Activated CD8-positive, alpha-beta memory T cell treated with anti-CD3 and anti-CD28 coated beads for 36 hours (primary cell): ENCODE measurements at regions not wholly inside any gene's neighbourhood (a gene's known extent, or its start where the extent isn't known, plus 50 kb on each side); places are given as distances from the start of the nearest gene placed in this dataset.
"Not testable (repeated sequence)": the region's sequence is repeated elsewhere in the genome, so short reads cannot be mapped to it uniquely, and the experiment has no call there.

Experiments
- CTCF ChIA-PET: fragments of 350-600 bp; sonication (Branson Sonifier 250); formaldehyde crosslinking; loops from one replicate; lab custom pipeline; 2021; ENCODE audit warnings: antibody characterized with exemption; lab: Charles Lee
- POLR2A ChIA-PET: fragments of 350-600 bp; sonication (Branson Sonifier 250); formaldehyde crosslinking; loops from one replicate; lab custom pipeline; 2021; ENCODE audit warnings: antibody characterized with exemption; lab: Charles Lee

DNA sequence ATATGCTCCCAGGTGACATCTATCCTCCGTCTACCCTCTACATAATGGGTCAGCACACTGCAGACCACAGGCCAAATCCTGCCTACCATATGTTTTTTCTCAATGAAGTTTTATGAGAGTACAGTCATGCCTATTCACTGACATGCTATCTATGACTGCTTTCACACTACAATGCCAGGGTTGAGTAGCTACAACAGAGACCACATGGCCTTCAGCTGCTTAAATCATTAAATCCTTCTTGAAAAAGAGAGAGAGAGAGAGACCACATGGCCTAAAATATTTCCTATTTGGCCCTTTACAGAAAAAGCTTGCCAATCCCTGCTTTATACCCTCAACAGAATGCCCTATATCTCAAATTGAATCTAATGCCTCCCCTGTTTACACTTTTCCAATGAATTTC is 119.8 kb upstream of the CCDC180 start:
- CTCF ChIA-PET, POLR2A ChIA-PET: not testable (repeated sequence)

DNA sequence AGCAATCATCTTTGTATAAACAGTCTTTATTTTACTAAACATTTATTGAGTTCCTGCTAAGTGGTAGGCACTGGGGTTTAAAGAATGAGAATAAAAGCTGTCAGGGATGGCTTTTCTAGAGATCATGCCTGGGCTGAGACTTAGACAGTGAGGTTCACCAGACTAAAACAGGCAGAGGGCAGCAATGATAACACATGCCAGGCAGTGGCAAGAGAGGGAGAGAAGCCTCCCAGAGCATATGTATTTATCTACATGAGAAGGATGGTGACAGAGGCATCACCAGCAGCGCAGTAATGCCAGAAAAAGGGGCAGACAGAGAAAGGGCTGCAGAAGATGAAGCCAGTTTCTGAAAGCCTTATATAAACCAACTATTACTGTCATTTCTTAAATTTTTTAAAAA is 121.0 kb upstream of the CCDC180 start:
- POLR2A ChIA-PET, result no interaction called here
- CTCF ChIA-PET, result no interaction called here

DNA sequence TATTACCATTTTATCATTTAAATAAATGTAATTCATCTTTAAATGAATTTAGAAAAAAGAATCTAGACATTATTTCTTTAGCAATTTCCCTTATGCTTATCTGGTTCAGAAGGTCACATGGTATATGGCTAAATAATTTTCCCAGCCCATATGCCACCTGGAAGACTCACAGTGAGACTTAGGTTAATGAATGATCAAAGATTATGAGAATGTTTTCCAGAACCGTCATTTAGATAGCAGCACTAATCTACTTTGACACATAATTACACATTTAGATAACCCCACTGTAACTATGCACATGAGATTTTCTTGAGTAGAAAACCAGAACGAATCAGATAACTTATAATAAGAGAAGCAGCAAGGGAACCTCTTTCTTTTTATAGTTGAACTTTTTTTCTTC is 124.9 kb upstream of the CCDC180 start:
- POLR2A ChIA-PET, CTCF ChIA-PET: not testable (repeated sequence)

DNA sequence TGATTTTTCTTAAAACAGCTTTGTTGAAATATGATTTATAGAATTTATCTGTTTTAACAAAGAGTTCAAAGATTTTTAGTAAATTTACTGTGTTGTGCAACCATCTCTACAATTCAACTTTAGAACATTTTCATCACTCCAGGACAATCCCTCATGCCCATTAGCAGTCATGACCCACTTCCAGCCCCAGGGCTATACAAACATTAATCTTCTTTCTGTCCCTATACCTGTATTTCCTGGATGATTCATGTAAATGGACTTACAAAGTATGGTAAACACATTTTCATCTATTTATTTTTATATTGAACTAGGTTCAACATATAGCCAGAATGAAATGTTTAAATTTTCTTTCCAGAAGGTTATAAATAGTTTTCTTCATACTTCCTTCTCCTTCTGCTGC is 127.8 kb upstream of the CCDC180 start:
- ChIA-PET POLR2A (no interaction called here), CTCF (no interaction called here)

DNA sequence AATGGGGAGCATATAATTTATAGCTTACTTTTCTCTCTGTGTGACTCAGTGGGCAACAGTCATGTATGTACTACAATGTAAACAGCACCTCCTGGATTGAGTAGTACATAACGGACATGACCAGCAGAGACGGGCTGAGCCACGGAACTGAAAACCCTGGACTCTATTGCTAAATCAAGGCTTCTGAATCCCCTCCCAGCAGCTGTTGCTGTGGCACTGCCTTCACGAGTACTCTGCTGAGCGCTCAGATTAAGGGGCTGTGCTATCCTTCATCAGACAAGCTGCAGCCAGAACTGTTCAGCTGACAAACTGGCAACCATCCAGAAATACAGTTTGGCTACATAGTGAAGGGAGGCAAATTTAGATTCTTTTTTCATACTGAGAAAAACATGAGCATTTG is 131.3 kb upstream of the CCDC180 start:
- ChIA-PET CTCF (no interaction called here), POLR2A (no interaction called here)

- CTCF ChIA-PET, POLR2A ChIA-PET: not testable (repeated sequence)
Measured at GRCh38 chr9:97168174-97168573, 129.2 kb upstream of the CTSV start.

DNA sequence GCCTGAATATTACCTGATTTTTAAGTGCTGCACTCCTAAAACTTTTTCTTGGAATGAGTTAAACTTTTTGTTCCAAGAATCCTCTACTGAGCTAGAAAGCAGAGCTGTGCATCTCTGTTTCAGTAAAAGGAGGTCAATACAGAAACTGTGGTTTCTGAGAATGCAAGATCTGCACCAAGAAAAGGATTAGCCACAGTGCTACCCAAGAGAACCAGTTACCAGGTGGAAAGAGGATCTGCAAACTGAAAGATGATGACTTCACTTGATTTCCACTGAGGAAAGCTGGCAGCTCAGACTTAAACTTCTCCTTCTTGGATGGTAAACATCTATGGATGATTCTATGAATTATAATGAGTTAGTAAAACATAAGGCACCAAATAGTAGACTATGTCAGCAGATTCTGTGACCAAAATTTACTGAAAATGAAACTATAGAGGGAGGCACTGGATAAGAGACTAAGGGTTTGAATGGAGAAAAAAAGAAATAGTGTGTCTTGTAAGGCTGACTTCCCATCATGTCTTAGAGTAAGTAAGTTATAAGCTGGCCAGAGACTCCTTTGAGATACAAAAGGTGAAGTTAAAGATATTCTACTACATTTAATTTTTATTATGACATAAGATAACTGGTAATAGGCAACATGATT is 127.7 kb upstream of the CTSV start:
- POLR2A ChIA-PET, CTCF ChIA-PET: not testable (repeated sequence)

- CTCF ChIA-PET, result no interaction called here
- POLR2A ChIA-PET, result no interaction called here
Measured at GRCh38 chr9:97160255-97160654, 121.3 kb upstream of the CTSV start.

DNA sequence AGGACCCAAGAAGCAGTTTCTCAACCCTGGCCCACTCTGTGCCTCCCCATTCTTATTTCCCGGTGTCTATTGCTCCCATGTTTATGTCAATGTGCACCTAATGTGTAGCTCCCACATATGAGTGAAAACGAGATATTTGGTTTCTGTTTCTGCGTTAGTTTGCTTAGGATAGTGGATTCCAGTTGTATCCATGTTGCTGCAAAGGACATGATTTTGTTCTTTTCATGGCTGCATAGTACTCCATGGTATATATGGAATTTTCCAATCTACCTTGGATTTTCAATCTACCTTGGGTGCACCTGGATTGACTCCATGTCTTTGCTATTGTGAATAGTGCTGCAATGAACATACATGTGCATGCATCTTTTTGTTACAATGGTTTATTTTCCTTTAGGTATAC is 119.8 kb upstream of the CTSV start:
- POLR2A ChIA-PET, CTCF ChIA-PET: not testable (repeated sequence)

DNA sequence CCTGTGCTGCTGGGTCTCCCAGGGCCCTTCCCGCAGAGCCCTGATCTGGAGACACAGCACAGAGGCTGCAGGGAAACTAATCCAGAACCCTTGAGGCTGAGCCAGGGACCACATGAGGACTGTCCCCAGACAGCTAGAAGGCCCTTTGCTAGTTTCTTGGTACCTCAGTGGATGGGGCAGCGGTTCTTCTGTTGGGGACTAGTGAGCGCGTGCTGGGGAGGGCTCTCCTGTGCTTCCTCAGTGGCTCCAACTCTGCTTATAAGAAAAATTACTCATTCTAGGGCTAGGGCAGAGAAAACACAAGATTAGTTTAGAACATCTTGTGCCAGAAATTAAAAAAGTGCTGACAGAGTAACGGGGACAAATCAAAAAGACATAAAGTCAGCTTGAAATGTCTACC is 116.5 kb upstream of the CTSV start:
- CTCF ChIA-PET, POLR2A ChIA-PET: not testable (repeated sequence)

DNA sequence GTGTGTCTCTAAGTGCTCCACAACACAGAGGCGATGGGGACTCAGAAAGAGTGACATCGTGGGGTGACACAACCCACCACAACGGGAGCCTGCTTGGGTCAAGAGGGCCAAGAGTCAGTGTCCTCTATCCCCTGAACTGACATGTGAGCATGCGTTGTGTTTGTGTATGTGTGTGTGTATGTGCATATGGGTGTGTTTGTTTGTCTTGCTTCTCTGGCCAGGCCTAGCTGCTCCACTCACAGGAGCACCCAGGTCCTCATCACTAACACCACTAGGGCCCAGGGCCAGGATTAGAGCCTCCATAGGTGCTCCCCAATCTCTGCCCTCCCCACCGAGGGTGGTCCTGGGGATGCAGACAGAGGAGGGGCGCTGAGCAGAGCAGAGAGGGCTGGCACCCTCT is 115.0 kb upstream of the CTSV start:
- POLR2A ChIA-PET, result no interaction called here

DNA sequence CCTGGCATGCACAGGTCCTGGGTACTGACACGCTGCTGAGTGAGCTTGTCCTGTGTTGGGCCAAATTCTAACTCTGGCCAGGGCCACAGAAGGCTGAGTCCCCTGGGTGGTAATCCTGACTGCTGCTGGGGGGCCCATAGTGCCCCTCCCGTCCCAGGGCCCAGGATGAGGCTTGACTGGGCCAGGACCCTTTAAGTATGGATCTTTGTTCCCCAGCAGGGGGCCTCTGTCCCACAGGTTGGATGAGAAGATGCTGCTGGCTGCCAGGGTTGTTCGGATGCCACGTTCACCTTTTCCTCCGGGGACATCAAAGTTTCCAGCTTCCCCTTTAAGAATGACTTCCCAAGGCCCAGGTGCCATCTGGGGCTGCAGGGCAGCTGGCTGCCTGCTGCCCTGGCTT is 114.2 kb upstream of the CTSV start:
- POLR2A ChIA-PET, CTCF ChIA-PET: not testable (repeated sequence)

More for the DNA sequence above, 115.0 kb upstream of the CTSV start:
- CTCF ChIA-PET, result no interaction called here

- POLR2A ChIA-PET, CTCF ChIA-PET: not testable (repeated sequence)
Measured at GRCh38 chr9:97150471-97150870, 111.5 kb upstream of the CTSV start.

- CTCF ChIA-PET, POLR2A ChIA-PET: not testable (repeated sequence)
Measured at GRCh38 chr9:97148428-97148827, 109.5 kb upstream of the CTSV start.

GRCh38 chr9:97145680-97146079 is 106.7 kb upstream of the CTSV start:
- POLR2A ChIA-PET, CTCF ChIA-PET: not testable (repeated sequence)

DNA sequence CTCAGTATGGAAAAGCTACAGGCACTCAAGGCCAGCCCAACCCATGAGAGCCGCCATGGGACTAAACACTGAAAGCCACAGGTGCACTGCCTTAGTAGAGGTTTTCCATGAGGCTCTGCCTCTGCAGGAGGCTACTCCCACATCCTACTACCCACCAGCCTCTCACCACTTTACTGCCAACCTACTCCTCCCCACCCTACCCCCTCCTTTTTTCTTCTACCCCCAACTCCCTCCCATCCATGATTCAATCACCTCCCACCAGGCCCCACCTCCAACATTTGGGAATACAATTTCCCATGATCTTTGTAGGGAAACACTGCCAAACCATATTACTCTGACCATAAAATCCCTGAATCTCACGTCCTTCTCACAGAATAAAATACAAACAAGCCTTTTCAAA is 101.6 kb upstream of the CTSV start:
- CTCF ChIA-PET, result no interaction called here
- POLR2A ChIA-PET, result no interaction called here

DNA sequence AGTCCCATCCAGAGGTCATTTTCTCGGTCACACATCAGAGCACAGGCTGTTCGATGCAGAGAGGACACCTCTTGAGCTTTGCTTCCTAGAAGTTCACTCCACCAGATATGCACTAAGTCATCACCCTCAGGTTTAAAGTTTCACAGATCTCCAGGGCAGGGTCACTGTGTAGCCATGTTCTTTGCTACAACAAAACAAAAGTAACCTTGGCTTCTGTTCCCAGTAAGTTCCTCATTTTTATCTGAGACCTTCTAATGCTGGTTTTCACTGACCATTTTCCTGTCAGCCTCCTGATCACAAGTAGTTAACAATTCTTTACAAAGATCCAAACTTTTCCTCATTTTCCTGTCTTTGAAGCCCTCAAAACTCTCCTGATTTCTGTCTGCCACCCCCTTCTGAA is 97.5 kb upstream of the CTSV start:
- ChIA-PET CTCF (no interaction called here), POLR2A (no interaction called here)

DNA sequence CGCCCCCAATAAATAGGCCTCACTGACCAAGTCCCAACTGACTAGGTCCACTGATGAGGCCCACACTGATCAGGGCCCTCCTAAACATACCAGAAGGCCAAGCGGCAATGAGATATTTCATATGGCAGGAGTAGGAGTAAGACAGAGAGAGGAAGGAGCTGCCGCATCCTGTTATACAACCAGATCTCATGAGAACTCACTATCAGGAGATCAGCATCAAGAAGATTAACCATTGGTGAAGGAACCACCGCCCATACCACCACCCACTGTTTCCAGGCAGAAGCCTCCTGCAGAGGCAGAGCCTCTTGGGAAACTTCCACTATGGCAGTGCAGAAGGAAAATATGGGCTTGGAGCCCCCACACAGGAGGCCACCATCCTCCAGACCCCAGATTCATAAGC is 95.0 kb upstream of the CTSV start:
- POLR2A ChIA-PET, CTCF ChIA-PET: not testable (repeated sequence)

GRCh38 chr9:97132865-97133264 is 93.9 kb upstream of the CTSV start:
- ChIA-PET CTCF (no interaction called here), POLR2A (no interaction called here)

DNA sequence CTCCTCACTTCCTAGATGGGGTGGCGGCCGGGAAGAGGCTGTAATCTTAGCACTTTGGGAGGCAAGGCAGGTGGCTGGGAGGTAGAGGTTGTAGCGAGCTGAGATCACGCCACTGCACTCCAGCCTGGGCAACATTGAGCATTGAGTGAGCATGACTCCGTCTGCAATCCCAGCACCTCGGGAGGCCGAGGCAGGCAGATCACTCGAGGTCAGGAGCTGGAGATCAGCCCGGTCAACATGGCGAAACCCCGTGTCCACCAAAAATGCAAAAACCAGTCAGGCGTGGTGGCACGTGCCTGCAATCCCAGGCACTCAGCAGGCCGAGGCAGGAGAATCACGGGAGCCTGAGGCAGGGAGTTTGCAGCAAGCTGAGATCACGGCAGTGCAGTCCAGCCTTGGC is 91.9 kb upstream of the CTSV start:
- CTCF ChIA-PET, POLR2A ChIA-PET: not testable (repeated sequence)

DNA sequence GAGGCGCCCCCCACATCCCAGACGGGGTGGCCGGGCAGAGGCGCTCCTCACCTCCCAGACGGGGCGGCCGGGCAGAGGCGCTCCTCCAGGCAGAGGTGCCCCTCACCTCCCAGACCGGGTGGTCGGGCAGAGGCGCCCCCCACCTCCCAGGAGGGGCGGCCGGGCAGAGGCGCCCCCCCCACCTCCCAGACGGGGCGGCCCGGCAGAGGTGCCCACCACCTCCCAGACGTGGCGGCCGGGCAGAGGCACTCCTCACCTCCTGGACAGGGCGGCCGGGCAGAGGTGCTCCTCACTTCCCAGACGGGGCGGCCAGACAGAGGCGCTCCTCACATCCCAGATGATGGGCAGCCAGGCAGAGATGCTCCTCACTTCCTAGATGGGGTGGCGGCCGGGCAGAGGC is 91.4 kb upstream of the CTSV start:
- CTCF ChIA-PET, POLR2A ChIA-PET: not testable (repeated sequence)

DNA sequence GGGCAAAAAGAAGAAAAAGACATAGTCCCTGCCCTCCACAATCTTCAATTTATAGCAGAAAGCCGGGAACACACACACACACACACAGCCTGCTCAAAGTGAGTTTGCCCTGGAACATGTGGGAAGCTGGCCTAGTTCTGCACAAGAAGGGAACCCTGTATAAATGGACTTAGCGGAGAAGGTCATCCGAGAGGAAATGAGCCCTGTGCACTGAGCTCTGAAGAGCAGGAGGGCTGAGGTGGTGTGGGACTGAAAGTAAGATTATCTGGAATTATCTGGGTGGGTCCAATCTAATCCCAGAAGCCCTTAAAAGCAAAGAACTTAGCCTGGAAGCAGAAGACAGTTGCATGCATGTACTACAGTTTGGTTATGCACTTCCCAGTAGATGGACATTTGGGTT is 90.0 kb upstream of the CTSV start:
- CTCF ChIA-PET, result no interaction called here
- POLR2A ChIA-PET, result no interaction called here
